ENCODE measurements at regions not wholly inside any gene's neighbourhood (a gene's known extent, or its start where the extent isn't known, plus 50 kb on each side); places are given as distances from the start of the nearest gene placed in this dataset.
A peak's percentile ranks its signal among the peaks of the same experiment; 100 is the strongest.

DNA sequence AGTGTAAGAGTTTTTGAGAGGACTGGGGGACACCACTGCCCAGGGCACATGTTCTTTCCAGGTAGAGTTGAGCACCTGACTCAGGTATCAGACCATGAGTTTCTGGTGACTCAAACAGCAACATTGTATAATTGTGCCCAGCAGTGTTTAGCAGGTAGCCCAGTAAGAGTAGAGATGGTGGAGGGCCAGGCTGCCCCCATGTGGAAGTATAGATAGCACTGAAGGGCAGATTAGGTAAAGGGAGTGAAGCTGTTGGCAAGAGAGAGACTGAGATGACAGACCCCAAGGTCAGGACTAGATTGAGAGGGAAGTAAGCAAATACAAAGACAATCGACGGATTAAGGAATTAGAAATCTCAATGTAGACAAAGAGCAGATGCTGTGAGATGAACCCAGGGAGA lies 74.6 kb downstream of the TRIM42 start:
- no peak for DNase-seq

GRCh38 chr3:140753865-140754754 lies 76.2 kb downstream of the TRIM42 start:
- peak; percentile 33 for DNase-seq

GRCh38 chr3:140754936-140755335 lies 77.1 kb downstream of the TRIM42 start:
- DNase-seq, result no peak

DNA sequence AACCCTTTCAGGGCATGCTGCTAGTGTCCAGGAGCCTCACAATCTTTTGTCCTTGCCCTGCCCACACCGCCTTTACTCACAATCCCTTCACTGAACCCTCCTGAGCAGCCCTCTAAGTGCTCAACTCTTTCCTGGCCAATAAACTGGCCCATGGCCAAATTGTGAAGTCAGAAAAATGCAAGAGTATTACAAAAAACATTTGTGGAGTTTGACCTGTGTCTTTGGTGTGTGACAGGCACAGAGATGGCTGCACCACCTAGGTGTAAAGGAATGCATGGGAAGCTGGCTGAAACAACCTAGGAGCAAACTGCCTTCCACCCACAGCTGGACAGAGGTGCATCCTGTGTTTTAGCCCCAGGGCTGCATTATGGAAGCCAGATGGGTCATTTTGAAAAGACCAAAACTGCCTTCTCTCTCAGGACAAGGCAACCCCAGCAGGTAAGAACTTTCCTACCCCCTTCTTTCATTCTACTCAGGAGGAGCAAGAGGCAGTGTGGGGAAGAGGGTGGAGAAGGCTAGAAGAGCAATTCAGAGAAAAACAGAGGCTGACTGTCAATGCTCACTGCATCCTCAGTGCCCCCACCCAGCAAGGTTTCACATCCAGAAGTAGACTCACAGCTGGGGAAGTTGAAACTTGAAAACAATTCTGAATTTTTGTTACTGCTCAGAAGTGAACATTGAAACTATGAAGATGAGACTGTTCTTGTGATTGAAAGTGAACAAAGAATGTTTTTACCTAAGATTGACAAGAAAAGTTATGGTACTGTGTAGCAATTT lies 78.6 kb downstream of the TRIM42 start:
- no peak for DNase-seq

DNA sequence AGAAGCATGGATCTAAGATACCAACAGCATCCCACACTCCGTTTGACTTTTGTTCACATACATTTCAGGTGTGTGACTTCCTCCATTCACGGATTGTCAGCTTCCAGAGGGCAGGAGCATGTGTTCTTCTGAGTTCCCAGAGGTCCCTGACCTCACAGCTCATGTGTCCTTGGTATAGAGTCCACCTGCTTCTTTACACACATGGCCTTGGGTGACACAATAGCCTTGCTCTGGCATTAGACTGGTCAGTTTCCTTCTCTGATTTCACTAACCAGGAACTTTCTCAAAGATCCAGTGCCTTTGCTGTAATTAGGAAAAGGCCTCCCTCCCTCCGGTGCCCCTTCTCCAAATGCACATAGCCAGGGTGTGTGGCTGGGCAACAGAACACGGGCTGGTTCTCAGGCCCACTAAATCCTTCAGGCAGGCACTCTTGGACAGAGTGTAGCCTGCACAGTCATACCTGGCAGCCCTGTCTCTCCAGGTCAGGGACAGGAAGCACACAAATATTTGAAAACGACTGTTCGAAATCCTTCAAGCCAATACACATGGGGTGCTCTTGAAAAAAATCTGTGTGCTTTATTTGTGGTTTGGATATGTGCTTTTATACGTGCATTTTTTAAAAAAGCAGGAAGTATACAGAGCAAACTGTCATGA lies 81.1 kb downstream of the TRIM42 start:
- DNase-seq, result no peak

DNA sequence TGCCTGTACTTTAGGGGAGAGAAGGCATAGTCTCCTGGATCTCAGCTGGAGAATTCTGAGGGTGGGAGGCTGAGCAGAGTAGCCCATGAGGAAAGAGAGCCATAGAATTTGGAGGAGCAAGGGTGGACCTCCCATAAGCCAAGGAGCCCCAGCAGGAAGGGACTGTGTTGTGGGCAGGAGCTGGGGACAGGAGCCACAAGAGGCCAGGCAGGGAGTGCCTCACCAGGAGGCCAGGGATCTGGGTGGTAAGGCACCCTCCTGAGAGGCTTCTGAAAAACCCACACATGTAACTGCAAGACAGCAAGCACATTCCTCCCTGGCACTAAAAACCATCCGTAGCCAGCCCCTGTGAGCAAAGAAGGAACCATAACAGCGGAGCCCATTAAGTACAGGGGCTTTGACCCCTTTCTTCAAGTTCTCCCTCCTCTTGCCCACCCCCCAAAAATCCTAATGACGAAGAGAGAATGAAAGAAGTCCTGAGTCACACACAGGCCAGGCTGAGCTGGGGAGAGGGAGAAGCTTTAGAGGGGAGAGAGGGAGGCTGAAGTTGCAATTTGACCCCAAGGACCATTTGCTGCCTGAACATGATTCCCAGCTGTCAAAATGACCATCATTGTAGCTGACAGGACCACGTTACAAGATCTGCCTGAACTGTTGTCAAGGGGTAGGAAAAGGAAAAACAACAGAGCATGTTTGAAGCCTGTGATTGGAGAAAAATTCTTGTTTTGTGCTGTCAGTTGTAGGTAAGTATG lies 82.6 kb downstream of the TRIM42 start:
- no peak for DNase-seq

DNA sequence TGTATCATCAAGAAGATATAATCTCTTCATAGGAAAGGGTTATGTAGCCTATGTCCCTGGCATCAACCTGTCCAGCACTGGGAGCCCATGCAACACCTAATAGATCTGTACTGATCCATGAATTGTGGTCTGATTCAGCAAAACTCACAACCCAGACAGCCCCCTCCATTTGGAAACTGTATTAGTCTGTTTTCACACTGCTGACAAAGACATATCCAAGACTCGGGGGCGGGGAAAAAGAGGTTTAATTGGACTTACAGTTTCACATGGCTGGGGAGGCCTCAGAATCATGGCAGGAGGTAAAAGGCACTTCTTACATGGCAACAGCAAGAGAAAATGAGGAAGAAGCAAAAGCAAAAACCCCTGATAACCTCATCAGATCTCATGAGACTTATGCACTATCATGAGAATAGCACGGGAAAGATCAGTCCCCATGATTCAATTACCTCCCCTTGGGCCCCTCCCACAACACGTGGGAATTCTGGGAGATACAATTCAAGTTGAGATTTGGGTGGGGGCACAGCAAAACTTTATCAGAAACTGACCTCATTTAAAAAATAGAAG lies 83.3 kb downstream of the TRIM42 start:
- DNase-seq, result no peak

- DNase-seq, result no peak
Measured at GRCh38 chr3:140762746-140763145, 84.9 kb downstream of the TRIM42 start.

DNA sequence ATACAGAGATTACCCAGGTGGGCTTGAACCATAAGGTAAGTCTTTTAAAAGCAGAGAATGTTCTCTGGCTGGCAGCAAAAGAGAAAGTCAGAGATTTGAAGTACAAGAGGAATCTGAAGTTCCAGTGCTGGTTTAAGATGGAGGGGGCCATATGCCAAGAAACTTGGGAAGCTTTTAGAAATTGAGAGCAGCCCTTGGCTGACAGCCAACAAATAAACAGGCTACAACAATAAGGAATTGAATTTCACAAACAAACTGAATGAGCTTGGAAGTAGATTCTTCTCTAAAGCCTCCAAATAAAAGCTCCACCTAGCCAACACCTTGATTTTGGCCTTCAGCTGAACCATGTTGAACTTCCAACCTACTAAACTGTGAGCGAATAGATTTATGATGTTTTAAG lies 85.7 kb downstream of the TRIM42 start:
- DNase-seq, result no peak

- no peak for DNase-seq
Measured at GRCh38 chr3:140765246-140765645, 87.4 kb downstream of the TRIM42 start.

DNA sequence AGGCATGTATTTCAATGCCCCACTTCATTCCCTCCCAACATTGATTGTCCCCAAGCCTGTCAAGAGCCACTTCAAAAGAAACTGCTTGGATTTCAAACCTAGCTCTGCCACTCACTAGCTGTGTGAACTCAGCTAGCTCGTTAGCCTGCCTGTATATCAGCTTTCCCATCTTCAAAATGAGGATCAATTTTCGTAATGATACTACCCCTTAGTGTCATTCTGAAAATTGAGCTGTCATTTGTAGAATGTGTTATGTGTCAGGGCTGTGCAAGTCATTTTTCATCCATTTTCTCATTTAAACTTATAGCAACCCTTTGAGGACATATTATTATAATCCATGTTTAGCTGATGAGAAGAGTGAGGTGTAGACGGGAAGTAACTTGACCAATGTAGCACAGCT lies 88.6 kb downstream of the TRIM42 start:
- DNase-seq, result no peak

GRCh38 chr3:140767566-140767965 lies 89.7 kb downstream of the TRIM42 start:
- no peak for DNase-seq

DNA sequence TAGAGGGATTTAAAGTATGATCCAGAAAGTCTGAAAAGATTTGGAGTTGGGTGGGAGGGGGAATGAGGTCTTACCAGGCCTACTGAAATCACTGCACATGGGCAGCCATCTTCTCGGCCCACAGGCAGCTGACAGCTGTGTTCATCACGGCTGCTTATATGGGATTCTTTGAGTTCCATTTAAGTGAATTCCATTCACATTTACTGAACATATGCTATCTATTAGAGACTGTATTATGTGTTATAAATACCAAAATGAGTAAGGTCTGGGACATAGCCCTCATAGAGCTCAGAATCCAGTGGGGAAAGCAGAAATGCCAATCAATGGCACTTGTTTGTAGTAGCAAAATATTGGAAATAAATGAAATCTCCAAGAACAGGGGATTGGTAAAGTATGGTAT lies 91.1 kb downstream of the TRIM42 start:
- no peak for DNase-seq

DNA sequence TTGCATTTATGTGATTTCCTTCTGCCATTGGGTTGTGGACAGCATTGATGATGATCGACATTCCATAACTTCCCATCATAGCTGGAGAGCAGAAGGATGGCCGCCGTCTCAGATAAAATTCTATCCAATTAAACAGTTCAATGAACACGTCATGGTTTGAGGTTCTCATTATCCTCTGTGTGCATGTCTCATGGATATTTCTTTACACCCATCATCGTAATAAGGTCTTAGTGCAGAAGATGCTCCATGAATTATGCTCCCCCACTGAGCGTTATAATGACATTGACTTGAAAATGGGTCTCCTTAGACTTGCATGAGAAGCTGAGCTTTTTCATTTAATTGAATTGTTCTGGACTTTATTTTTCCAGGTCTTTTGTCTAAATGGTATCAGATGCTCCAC lies 92.1 kb downstream of the TRIM42 start:
- no peak for DNase-seq

DNA sequence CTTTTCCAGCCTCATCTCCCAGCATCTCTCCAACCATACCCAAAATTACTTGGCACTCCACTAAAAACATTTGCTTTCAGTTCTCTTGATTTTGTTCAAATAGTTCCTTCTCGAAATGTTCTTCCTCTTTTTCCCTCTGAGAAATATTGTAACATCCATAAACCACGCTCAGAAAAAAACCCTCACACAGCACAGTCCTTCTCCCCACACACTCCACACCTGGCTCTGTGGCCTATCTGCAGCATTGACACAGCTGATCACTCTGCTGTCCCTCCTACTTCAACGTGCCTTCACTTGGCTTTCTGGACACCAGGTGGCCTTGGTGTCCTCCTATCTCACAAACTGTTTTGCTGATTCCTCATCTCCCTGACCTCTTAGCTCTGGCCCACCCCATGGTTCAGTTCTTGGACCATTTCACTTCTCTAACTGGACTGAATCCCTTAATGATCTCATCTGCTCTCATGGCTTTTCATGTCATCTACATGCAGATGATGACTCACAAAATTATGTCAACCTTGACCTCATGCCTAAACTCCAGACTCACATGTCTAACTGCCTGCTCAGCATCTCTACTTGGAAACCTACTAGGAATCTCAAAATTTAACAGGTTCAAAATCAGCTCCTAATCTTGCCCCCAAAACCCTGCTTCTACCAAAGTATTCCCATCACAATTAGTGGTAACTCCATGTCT lies 93.3 kb downstream of the TRIM42 start:
- no peak for DNase-seq

GRCh38 chr3:140777631-140778233 lies 99.9 kb downstream of the TRIM42 start:
- no peak for DNase-seq

DNA sequence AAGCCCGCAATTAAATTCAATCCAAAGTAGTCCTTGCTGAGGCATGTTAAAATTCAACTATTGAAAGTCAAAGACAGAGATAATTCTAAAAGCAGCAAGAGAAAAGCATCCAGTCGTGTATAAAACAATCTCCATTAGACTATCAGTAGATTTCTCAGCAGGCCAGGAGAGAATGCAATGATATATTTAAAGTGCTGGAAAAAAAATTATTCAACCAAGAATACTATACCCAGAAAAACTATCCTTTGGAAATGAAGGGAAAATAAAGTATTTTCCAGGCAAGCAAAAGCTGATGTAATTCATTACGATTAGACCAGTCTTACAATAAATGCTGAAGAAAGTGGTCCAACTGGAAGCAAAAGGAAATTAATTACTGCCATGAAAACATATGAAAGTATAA lies 113.5 kb downstream of the TRIM42 start:
- DNase-seq, result no peak

DNA sequence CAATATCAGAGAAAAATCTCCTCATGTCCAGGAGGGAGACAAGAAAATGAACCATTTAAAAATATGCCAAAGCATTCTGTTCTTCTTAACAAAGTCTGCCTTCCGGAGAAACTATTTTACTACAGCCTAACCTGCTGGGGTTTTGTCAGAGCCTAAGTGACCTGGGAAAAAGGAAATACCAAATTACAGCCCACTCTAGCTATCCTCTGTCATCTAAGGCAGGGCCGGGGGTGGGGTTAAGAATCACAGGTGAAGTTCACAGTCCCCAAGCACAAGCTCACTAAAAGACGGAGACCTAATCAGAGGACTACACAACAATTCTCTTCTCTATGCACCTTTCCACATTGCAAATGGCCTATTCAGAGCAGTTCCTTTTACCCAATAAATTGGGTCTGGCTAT lies 116.6 kb downstream of the TRIM42 start:
- DNase-seq, result no peak

- DNase-seq, result peak; percentile 18
Measured at GRCh38 chr3:140802898-140803297, 125.0 kb downstream of the TRIM42 start.

DNA sequence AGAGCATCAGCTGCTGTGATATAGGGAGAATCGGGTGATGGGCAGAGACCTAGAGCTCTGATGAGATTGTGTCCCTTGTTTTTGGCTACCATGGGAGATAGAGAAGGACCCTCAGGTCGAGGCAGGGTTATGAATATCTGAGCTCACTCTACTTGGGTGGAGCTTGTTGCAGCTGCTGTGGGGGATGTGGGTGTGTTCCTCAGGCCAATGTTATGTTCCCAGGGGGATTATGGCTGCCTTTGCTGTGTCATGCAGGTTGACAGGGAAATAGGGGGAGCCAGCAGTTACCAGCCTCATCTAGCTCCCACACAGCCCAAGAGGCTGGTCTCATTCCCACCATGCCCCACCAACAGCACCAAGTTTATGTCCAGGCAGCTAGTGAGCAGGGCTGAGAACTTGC lies 131.5 kb downstream of the TRIM42 start:
- DNase-seq, result no peak

- peak; percentile 58 for DNase-seq
Measured at GRCh38 chr3:140816372-140817195, 125.1 kb upstream of the SLC25A36 start.
